ENCODE measurements at regions not wholly inside any gene's neighbourhood (a gene's known extent, or its start where the extent isn't known, plus 50 kb on each side); places are given as distances from the start of the nearest gene placed in this dataset.
"Not testable (repeated sequence)": the region's sequence is repeated elsewhere in the genome, so short reads cannot be mapped to it uniquely, and the experiment has no call there.

DNA sequence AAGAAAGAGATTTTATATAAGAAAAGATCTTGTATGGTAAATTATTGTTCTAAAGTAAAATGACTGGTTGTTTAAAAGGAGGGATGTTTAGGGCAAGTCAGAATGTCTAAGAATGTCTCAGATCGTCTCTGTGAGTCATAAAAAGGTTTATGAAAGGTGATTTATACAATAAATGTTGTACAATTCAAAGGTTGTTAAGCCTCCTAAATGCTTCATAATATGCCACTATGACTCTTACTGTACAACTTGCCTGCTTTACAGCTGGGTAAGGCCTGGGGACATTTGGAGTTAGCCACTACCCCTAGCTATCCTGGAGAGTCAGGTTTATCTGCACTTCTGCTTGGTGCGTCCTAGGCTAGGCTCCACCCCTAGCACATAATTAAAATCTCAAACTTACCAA, 927.4 kb downstream of the FSCB start:
- Histone ChIP-seq H3K4me1 (ENCODE audit: control insufficient read depth, low read length) (no peaks in the 10 kb centered on the region), H3K4me2 (ENCODE audit: low read length) (no peak overlapping the region), H3K9me2 (replicated peaks; ENCODE audit: control insufficient read depth, low read length) (no peaks in the 10 kb centered on the region), H3K9me3 (ENCODE audit: control insufficient read depth, insufficient read depth, low read length) (no peaks in the 10 kb centered on the region), H3K79me2 (ENCODE audit: control insufficient read depth, low read length) (no peaks in the 10 kb centered on the region), H3F3A (ENCODE audit: control insufficient read depth, insufficient read depth) (no peaks in the 10 kb centered on the region), H3K4me3 (ENCODE audit: low read length) (no peak overlapping the region), H3K27me3 (ENCODE audit: control insufficient read depth, low read length) (no peaks in the 10 kb centered on the region), H3K27ac (ENCODE audit: low read depth, low read length) (no peak overlapping the region), H4K20me1 (ENCODE audit: control insufficient read depth, insufficient read depth, low read depth, low read length) (no peaks in the 10 kb centered on the region), H3K36me3 (ENCODE audit: control insufficient read depth, low read length) (no peaks in the 10 kb centered on the region)
- TF ChIP-seq CTCF (IDR thresholded peaks at IDR 0.05; ENCODE audit: low read depth, low read length, poor library complexity, severe bottlenecking) (no peak), EZH2phosphoT487 (IDR thresholded peaks at IDR 0.05; ENCODE audit: borderline replicate concordance, low read length) (no peak)

- no peaks in the 10 kb centered on the region for H3K27me3 ChIP-seq (ENCODE audit: control insufficient read depth, low read length)
- no peak overlapping the region for H3K4me3 ChIP-seq (ENCODE audit: low read length)
- H3K36me3 ChIP-seq (ENCODE audit: control insufficient read depth, low read length), result no peaks in the 10 kb centered on the region
- H3F3A ChIP-seq (ENCODE audit: control insufficient read depth, insufficient read depth), result no peaks in the 10 kb centered on the region
- H3K27ac ChIP-seq (ENCODE audit: low read depth, low read length), result no peak overlapping the region
- TF ChIP-seq CTCF (IDR thresholded peaks at IDR 0.05; ENCODE audit: low read depth, low read length, poor library complexity, severe bottlenecking) (no peak), EZH2phosphoT487 (IDR thresholded peaks at IDR 0.05; ENCODE audit: borderline replicate concordance, low read length) (no peak)
- H3K4me2 ChIP-seq (ENCODE audit: low read length), result no peak overlapping the region
- no peaks in the 10 kb centered on the region for H4K20me1 ChIP-seq (ENCODE audit: control insufficient read depth, insufficient read depth, low read depth, low read length)
- H3K9me2 ChIP-seq (replicated peaks; ENCODE audit: control insufficient read depth, low read length), result no peaks in the 10 kb centered on the region
- H3K9me3 ChIP-seq (ENCODE audit: control insufficient read depth, insufficient read depth, low read length), result no peaks in the 10 kb centered on the region
- H3K4me1 ChIP-seq (ENCODE audit: control insufficient read depth, low read length), result no peaks in the 10 kb centered on the region
- no peaks in the 10 kb centered on the region for H3K79me2 ChIP-seq (ENCODE audit: control insufficient read depth, low read length)
Measured at GRCh38 chr14:43568022-43568421, 939.1 kb downstream of the FSCB start.

GRCh38 chr14:43548368-43548767, 958.7 kb downstream of the FSCB start:
- Histone ChIP-seq H3K4me1 (ENCODE audit: control insufficient read depth, low read length) (no peaks in the 10 kb centered on the region), H3K4me2 (ENCODE audit: low read length) (no peak overlapping the region), H3K27me3 (ENCODE audit: control insufficient read depth, low read length) (no peaks in the 10 kb centered on the region), H3K4me3 (ENCODE audit: low read length) (no peak overlapping the region), H3K36me3 (ENCODE audit: control insufficient read depth, low read length) (no peaks in the 10 kb centered on the region), H3K9me2 (replicated peaks; ENCODE audit: control insufficient read depth, low read length) (no peaks in the 10 kb centered on the region), H3K9me3 (ENCODE audit: control insufficient read depth, insufficient read depth, low read length) (no peaks in the 10 kb centered on the region), H3F3A (ENCODE audit: control insufficient read depth, insufficient read depth) (no peaks in the 10 kb centered on the region), H3K27ac (ENCODE audit: low read depth, low read length) (no peak overlapping the region), H4K20me1 (ENCODE audit: control insufficient read depth, insufficient read depth, low read depth, low read length) (no peaks in the 10 kb centered on the region), H3K79me2 (ENCODE audit: control insufficient read depth, low read length) (no peaks in the 10 kb centered on the region)
- TF ChIP-seq CTCF (IDR thresholded peaks at IDR 0.05; ENCODE audit: low read depth, low read length, poor library complexity, severe bottlenecking) (no peak), EZH2phosphoT487 (IDR thresholded peaks at IDR 0.05; ENCODE audit: borderline replicate concordance, low read length) (no peak)

DNA sequence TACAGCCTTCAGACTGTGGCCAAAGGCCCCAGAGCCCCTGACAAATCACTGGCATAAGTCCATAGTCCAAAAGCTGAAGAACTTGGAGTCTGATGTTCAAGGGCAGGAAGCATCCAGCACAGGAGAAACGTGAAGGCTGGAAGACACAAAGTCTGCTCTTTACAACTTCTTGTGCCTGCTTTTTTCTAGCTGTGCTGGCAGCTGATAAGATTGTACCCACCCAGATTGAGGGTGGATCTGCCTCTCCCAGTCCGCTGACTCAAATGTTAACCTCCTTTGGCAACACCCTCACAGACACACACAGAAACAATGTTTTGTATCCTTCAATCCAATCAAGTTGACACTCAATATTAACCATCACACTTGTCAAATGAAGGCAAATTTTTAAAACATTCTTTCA, 959.5 kb downstream of the FSCB start:
- not testable (repeated sequence) for H3K4me1 ChIP-seq (ENCODE audit: control insufficient read depth, low read length); H3K9me3 ChIP-seq (ENCODE audit: control insufficient read depth, insufficient read depth, low read length); H3F3A ChIP-seq (ENCODE audit: control insufficient read depth, insufficient read depth); H3K36me3 ChIP-seq (ENCODE audit: control insufficient read depth, low read length); H4K20me1 ChIP-seq (ENCODE audit: control insufficient read depth, insufficient read depth, low read depth, low read length); H3K27ac ChIP-seq (ENCODE audit: low read depth, low read length); H3K79me2 ChIP-seq (ENCODE audit: control insufficient read depth, low read length); H3K9me2 ChIP-seq (replicated peaks; ENCODE audit: control insufficient read depth, low read length); H3K4me3 ChIP-seq (ENCODE audit: low read length); H3K4me2 ChIP-seq (ENCODE audit: low read length); H3K27me3 ChIP-seq (ENCODE audit: control insufficient read depth, low read length)
